ENCODE measurements at regions not wholly inside any gene's neighbourhood (a gene's known extent, or its start where the extent isn't known, plus 50 kb on each side); places are given as distances from the start of the nearest gene placed in this dataset.

DNA sequence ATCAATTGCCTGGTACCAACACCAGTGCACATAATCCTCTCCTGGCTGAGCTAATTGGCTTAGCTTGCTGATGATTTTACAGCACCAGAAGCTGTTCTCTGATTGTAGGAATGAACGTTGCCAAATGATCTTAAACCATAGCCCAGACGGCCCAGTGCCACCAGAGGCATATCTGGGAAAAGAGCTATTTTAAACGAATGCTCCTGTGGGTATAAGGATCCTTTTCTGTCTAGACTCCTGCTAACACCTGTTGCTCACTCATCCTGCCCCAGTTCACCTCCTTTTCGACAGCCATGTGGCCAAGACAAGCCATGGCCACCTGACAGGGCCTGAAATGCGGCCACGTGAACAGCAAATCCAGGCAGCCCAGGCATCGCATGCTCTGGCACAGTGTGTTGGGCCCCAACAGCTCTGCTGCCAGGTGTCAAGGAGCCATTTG lies 289.9 kb upstream of the SLC30A5 start:
- TF ChIP-seq EZH2phosphoT487 (IDR thresholded peaks at IDR 0.05; ENCODE audit: borderline replicate concordance, low read length): no peak
- TF ChIP-seq CTCF (IDR thresholded peaks at IDR 0.05; ENCODE audit: low read depth, low read length, poor library complexity, severe bottlenecking): no peak

All from DOHH2 (cell line).